ENCODE measurements at regions not wholly inside any gene's neighbourhood (a gene's known extent, or its start where the extent isn't known, plus 50 kb on each side); places are given as distances from the start of the nearest gene placed in this dataset.

DNA sequence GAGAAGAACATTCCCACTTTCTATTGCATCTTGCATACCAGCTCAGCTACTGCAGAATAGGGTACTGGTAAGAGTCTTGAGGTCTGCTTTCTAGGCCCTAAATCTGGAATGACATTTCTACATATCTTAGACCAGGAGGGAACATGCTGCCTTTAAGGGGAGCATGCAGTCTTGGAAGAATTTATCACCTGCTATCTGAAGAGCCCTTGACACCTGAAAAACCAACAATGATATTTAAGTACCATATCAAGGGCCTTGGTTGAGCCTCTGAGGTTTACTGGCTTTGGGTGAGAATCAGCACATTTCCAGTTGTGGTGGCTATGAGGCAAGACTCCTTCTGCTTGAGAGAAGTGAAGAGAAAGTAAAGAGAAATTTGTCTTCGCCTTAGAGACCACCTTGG is 436.8 kb upstream of the SPANXN1 start:
- TF ChIP-seq, protein P1, sequence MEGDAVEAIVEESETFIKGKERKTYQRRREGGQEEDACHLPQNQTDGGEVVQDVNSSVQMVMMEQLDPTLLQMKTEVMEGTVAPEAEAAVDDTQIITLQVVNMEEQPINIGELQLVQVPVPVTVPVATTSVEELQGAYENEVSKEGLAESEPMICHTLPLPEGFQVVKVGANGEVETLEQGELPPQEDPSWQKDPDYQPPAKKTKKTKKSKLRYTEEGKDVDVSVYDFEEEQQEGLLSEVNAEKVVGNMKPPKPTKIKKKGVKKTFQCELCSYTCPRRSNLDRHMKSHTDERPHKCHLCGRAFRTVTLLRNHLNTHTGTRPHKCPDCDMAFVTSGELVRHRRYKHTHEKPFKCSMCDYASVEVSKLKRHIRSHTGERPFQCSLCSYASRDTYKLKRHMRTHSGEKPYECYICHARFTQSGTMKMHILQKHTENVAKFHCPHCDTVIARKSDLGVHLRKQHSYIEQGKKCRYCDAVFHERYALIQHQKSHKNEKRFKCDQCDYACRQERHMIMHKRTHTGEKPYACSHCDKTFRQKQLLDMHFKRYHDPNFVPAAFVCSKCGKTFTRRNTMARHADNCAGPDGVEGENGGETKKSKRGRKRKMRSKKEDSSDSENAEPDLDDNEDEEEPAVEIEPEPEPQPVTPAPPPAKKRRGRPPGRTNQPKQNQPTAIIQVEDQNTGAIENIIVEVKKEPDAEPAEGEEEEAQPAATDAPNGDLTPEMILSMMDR (IDR thresholded peaks at IDR 0.05; ENCODE audit: low read length) = no peak
- TF ChIP-seq EZH2 (IDR thresholded peaks at IDR 0.05; ENCODE audit: borderline replicate concordance, low read length) = no peak
